ENCODE measurements at regions not wholly inside any gene's neighbourhood (a gene's known extent, or its start where the extent isn't known, plus 50 kb on each side); places are given as distances from the start of the nearest gene placed in this dataset.

DNA sequence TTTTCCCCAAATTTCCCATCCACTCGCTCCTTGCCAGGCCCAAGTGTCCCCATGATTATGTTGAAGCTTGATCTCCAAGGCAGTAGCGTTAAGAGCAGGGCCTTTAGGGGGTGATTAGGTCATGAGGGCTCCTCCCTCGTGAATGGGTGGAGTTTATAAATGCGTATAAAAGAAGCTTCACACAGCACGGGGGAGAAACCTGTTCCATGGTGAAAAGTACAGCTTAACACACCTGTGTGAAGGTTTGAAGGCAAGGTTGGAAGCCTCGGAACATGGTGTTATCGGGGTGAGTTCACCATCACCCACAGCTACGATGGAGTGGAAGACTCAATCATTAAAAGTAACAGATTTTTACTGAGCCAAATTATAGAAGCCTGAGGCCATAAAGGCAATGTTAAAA, 137.4 kb upstream of the ALKAL2 start:
- no peak for DNase-seq

DNA sequence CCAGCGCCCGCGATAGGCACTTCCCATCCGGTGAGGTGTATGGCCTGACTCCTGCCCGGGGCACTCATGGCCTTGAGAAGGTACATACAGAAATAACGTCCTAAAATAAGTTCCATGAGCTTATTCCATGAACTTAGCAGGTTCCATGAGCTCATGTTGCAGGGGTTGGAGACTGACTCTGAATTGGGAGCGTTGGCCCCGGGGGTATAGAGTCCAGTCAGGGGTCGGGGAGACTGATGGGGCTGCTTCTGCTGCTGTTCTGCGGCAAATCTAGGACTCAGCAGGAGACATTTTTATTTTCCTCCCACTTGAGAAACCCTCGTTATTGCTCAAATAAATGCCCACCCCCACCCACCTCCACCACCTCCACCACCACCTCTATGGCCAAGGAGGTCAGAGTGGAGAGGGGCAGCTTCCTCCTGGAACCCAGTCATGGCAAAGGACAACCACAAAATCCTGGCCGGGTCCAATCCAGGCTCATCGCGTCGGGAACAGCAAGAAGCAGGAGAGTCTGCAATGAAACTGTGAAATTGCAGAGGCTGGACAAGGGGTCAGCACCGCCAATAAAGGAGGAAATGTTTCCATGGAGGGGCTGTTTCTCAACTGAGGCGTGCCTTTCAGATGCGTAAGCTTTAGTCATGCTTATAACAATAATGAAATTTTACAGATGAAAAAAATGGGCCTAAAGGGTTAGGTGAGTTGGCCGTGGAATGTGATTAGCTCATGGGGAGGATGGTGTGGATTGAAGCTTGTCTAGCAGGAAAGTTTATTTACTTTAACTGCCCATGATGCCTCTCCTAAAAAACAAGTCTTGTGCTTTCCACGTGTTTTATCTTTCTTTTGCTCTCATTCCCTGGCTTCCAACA, 136.6 kb upstream of the ALKAL2 start:
- no peak for DNase-seq

DNA sequence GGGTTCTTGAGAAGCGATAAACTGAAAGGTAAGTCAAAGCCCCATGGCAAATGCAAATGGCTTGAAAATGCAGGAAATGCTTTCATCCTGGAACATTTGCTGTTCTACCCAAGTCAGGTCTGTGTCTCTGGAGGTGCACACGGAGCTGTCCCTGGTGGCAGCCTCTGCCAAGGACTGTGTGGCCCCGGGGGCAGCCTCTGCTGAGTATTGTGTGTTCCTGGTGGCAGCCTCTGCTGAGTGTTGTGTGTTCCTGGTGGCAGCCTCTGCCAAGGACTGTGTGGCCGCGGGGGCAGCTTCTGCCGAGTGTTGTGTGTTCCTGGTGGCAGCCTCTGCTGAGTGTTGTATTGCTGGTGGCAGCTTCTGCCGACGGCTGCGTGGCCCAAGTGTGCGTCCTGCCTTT, 135.6 kb upstream of the ALKAL2 start:
- no peak for DNase-seq

DNA sequence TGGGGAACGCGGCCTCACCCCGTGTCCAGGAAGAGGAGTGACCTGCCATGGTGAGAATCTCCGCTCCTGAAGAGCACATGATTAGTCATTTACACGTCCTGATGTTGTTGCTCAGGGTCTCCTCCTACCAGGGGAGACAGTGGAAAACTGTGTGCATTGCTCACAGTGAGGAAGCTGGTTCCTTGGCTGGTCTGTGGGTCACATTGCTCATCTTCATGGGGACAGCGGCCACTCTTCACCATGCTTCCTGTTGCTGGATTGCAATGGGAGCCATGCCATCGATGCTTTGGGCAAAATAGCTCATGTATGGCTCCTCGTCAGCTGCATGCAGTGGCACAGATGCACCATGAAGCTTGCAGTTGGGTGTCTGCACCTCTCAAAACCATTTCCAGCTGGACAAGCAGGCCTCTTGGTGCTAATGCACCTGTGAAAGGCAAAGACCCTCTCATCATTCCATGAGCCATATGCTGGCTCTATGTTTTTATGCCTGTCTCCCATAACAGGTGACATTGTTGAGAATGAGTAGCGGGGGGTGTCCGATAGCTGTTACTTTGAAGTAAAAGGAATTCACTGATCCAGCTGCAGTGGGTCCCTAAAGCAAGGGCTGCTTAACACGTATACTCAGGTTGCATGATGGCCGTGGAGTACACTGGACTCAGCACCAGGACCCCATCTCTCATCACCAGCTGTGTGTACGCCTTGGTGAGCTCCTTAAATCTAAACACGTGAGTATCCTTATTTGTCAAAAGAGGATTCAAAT, 135.0 kb upstream of the ALKAL2 start:
- DNase-seq: no peak

DNA sequence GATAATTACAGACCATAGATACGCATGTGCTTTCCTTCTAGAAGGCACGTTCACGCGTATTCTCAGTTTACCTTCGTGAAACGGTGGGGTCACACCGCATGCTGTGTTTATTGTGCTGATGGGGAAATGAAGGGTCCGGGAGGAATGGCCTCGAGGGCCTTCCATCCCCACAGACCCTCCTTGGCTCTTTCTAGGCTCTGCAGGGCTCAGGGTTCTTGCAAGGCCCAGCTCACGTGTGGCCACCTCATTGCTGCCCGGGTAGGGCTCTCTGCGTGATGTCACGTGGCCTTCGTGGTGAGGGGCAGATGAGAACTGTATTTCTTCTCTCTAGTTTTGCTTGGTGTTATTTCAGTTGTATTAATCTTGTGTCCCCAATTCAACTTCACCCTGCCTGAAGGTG, 133.5 kb upstream of the ALKAL2 start:
- no peak for DNase-seq

DNA sequence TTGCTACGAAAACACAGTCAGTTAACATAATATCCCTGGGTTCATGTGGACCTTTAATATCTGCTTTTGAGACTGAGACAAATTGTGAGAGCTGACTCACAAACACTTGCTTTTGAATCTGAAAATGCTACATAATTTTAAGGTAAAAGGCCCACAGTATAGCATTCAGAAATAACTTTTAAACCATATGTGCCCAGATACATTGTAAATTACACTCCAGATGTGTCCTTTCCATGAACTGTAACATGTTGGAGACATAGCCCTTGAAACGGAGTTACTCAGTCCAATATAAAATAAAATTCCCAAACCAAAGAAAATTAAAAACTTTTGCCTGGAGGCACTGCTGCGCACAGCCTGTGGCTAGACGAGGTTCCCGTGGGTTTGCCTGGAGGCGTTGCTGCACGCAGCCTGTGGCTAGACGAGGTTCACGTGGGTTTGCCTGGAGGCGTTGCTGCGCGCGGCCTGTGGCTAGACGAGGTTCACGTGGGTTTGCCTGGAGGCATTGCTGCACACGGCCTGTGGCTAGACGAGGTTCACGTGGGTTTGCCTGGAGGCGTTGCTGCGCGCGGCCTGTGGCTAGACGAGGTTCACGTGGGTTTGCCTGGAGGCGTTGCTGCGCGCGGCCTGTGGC, 131.9 kb upstream of the ALKAL2 start:
- DNase-seq: no peak

DNA sequence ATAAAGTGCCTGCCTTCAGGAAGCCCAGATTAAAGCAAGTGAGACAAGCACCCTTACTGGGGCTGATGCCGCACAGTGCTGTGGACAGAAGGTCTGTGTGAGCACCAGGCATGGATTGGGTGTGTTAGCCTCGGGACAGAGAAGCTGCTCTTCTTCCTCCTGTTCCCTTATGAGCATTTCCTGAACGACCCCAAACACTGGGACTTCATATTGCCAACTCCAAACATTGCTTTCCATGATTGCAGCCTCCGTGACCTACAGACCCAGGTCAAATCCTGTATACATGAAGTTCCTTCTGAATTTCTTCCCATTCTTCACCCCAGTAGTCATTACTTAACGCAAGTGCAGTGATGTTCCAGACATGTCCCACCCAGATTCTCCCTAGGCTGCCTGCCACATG, 129.8 kb upstream of the ALKAL2 start:
- no peak for DNase-seq

DNA sequence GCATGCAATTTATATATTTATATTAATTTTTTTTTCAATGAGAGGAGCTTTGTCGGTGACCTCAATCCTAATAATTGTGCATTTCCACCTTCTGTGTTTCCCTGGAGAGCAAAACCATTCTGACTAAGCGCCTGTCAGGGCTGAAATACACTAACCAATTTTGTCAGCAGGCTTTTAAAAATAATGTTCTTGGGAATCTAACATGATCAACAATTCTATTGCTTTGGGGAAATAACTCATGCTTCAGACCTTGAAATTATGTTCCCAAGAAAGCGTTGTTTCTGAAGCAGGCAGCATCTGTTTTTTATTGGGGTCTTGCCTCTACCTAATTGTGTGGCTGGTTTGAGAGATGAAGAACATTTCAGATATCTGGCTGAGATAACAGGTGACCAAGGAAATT, 129.1 kb upstream of the ALKAL2 start:
- no peak for DNase-seq

DNA sequence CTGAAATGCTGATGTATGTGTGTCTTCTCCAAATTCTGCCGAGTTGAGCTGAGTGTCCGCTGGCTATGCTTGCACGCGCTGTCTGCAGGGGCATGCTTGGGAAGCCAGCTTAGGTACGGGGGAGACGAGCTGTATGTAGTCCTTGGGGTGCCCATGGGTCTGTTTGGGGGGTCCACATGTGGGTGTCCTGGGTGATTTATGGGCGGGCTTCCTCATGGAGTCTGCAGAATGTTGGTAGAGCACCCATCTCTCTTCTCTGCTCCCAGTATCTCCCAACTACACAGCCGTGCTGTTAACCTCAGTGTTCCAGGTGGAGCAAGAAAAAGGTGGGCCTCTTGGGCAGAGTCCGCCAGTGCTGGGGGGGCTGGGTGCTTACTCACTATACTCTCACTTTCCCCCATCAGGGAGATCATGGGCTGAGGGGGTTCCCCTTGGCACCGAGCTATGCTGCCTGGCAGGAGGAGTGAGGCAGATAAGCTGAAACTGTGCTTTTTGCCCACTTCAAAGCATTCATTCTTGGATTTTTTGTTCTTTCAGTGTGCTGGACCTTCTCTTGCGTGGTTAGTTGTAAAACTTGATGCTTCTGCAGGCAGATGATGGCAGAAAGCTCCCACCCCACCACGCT, 128.2 kb upstream of the ALKAL2 start:
- DNase-seq: no peak

DNA sequence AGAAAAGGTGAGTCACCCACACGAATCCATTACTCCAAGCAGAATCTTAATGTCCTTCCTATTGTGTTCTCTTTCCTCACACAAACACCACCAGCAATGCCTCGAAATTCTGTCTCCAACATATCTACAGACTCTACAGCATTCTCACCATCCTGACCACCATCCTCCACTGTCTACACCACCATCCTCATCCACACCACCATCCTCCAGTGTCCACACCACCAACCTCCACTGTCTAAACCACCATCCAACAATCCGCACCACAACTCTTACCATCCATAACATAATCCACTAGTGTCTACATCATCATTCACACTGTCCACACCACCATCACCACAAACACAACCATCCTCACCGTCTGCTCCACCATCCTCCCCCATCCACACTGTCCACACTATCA, 121.6 kb upstream of the ALKAL2 start:
- DNase-seq: no peak

DNA sequence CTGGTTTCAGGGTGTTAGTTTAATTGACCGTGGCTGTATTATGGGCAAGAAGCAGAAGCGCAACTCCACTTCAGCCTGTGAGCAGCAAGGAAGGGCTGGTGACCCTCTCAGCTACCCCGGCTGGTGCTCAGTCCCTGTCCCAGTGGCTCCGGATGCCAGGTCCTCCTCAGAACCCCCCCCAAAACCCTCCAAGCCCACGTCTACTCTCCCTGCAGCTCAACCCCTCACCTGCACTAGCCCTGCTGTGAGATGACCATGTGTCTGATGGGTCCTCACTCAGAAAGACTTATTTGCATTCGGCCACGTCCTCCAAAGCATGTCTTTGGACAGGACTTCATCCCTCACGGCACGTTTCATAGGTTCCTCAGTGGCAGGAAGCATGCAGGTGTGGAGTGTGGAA, 119.7 kb upstream of the ALKAL2 start:
- no peak for DNase-seq

DNA sequence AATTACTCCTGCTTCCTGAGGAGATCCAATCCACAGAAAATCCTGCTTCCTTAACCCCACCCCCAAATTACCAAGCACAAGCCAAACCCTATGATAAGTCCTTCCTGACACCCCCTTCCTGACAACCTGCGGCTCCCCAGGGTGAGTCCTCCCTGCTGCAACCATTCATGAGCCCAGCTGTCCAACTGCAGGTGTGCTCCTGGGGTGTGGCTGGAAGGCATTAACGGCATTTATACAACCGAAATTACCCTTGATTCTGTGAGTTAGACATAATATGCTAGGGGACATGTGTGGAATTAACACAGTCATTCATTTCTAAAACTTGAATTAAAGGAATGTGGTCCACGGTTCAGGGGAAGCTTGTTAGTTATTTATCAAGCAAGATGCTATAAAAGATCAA, 119.0 kb upstream of the ALKAL2 start:
- DNase-seq: no peak

DNA sequence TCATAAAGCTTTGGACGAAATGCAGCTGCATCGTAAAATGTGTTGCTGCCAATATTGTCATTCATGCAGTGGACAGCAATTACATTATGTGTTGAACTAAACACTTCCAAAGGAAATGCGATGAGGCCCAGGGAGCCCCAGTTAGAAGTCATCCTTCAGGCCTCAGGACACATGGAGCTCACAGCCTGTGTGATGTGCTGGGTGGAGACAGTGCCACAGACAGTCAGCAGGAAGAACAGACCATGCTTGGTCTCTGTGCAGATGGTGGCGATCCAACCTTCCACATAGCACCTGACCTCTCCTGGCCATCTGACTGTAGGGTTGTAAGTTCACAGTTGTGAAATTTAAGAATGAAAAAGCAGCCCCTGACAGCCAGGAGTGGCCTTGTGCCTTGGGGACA, 118.3 kb upstream of the ALKAL2 start:
- no peak for DNase-seq

DNA sequence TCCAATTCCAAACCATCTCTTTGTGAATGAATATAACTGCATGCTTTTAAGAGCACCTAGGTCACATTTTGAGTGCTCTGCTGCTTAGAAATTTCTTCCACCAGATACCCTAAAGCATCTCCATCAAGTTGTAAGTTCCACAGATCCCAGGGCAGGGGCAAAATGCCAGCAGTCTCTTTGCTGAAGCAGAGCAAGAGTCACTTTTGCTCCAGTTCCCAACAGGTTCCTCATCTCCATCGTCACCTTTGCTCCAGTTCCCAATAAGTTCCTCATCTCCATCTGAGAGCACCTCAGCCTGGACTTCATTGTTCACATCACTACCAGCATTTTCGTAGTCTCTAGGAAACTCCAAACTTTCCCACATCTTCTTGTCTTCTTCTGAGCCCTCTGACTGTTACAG, 116.7 kb upstream of the ALKAL2 start:
- no peak for DNase-seq

DNA sequence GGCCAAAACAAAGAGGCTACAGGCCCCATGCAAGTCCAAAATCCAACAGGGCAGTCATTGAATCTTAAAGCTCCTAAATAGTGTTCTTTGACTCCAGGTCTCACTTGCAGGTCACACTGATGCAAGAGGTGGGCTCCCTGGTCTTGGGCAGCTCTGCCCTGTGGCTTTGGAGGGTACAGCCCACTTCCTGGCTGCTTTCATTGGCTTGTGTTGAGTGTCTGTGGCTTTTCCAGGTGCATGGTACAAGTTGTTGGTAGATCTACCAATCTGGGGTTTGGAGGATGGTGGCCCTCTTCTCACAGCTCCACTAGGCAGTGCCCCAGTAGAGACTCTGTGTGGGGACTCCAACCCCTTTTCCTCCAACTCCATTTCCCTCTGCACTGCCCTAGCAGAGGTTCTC, 115.8 kb upstream of the ALKAL2 start:
- no peak for DNase-seq

DNA sequence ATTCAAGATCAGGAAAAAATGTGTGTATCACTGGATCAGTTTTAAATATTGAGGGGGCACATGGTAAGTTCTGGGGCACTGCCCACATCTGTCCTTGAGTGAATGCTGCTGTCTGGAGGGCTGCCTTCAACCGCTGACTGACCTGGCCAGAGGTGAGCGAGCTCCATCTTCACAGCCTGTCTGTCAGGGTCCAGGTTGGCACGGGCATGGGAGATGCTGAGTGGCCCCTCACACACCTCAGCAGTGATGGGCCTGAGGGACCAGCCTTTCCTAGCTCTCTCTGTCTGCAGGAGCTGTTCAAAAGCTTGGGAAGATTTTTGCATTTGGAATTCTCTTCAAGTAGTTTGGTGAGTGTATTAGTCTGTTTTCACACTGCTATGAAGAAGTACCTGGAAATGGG, 114.8 kb upstream of the ALKAL2 start:
- no peak for DNase-seq

DNA sequence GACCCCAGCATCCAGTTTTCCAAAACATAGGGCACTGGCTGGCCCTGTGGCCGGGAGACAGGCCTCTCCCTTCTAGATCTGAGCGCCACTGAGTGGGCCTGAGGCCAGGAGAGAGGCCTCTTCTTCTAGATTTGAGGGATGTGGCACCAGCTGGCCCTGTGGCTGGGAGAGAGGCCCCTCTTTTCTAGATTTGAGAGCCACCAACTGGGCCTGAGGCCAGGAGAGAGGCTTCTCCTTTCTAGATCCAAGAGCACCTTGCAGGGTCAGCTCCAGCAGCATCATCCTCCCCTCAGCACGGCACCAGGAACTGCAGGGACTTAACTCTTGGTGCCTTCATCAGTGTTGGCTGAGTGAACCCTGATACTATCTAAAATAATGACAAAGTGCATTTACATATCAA, 114.3 kb upstream of the ALKAL2 start:
- DNase-seq: no peak

DNA sequence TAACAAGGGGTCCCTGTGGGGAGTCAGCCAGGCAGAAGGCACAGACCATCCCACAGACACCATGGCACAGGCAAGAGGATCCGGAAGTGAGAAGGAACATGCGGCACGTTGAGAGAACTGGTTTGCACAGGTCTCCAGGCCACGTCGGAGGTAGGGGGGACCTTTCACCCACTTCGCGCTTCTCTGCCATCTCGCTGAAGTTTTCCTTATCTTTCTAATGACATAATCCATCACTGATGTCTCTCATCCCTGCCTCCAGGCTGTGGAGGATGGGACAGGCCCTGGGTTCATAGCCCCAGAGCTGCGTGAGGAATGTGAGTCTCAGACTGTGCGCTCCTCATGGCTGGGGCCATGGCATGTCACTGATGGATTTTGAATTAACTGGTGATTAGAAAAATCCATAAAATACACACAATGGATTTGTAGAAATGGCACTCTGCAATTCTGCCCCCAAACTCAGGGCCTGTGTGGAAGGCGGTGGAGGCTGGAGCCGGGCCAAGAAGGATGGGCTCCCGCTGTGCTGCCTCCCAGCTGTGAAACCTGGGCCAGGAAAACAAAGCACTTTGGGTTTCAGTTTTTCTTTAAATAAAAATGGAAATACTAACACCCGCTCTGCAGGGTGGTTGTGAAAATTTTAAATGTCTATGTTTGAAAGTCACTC, 113.3 kb upstream of the ALKAL2 start:
- DNase-seq: no peak

DNA sequence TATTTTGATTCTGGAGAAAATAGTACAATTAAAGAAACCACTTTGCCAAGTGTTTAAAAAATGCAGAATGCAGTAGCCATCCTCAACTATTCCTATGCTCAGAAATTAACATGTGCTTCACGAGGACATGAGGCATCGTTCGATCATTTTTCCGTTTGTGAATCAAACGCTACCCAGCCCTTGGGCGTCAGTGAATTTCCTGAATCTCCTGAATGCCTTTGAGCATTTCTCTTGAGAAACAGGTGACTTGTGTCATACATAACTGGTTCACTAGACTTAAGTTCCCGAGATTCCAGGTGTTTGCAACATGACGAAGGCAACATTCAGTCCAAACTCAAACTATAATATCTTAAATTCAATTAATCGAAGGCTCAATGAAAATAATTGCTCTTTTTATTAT, 110.0 kb upstream of the ALKAL2 start:
- DNase-seq: no peak

DNA sequence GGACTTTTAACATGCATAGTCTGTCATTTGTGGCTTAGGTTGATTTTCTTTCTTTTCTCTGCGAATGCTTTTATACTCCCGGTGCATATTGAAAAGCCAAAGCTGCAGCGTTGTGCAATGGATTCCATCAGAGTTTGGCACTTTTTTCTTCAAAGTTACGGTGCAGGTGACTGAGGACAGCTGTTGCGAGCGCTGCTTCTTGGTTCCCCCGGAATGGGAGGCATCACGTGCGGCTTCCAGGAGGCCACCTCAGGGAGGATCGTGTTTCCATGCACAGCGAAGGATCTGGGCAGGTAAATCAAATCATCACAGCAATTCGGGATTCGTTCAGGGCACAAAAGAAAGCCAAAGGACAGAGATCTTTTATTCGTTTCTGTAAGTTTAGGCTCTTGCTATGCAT, 109.6 kb upstream of the ALKAL2 start:
- no peak for DNase-seq

DNA sequence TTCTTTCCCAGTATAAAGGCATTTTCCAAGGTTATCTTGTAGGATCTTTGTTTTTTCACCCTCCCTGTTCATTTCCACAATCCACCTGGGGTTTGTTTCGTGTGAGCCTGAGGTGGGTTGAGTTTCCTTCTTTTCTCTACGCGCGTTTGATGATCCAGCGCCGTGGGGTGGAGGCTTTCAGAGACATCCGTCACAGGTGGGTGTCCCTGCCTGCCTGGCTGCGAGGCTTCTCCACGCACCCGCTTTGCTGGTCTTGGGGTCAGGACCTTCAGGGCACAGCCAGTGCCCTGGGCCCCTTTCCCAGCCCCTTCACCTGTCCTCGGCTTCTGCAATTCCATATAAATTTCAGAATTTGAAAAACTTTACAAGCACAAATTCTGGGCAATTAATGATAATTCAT, 109.0 kb upstream of the ALKAL2 start:
- DNase-seq: no peak

DNA sequence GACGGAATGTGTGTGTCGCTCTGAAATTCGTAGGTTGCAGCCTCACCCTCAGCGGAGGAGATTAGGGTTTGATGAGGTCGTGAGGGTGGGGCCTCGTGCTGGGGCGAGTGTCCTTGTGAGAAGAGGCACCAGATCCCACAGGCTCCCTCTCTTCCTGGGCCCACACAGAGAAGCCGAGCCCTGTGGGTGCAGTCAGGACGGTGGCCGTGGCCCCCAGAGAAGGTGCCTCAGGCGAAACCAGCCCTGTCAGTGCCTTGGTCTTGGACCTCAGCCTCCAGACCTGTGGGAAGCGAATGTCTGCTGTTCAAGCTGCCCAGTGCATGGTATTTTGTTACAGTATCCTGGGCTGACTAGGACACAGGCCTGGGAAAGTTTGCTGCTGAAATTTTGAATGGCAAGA, 108.0 kb upstream of the ALKAL2 start:
- no peak for DNase-seq
